PFSK-1 (cell line): ENCODE measurements at regions not wholly inside any gene's neighbourhood (a gene's known extent, or its start where the extent isn't known, plus 50 kb on each side); places are given as distances from the start of the nearest gene placed in this dataset.

Experiments used
- FOXP2 ChIP-seq: optimal IDR thresholded peaks from 2 replicates; pipeline ENCODE3; 2011; ENCODE audit warnings: borderline replicate concordance, control low read depth, inconsistent platforms; ENCODE audit not compliant: insufficient read depth; ENCODE audit errors: extremely low read length, extremely low read depth
- POLR2AphosphoS5 ChIP-seq: IDR thresholded peaks from 2 replicates; pipeline ENCODE4 v1.6.1; 2012; ENCODE audit warnings: low read depth, mild to moderate bottlenecking, control low read depth, low read length, moderate library complexity
- SIN3A ChIP-seq: IDR thresholded peaks from 2 replicates; pipeline ENCODE4 v1.6.1; 2012; ENCODE audit warnings: mild to moderate bottlenecking, low read length, moderate library complexity, borderline replicate concordance; ENCODE audit not compliant: insufficient read depth
- TAF1 ChIP-seq: IDR thresholded peaks from 2 replicates; pipeline ENCODE4 v1.6.1; 2012; ENCODE audit warnings: low read length, control low read depth, borderline replicate concordance; ENCODE audit not compliant: insufficient read depth
- TF ChIP-seq, protein P1 (sequence below), 2 experiments: IDR thresholded peaks; 2 replicates each; pipeline versions ENCODE4 v1.6.1 to v1.8.0; 2011 to 2012; ENCODE audit warnings: low read depth in 2 of 2, low read length in 2 of 2, control low read depth in 1 of 2, inconsistent platforms in 1 of 2, mild to moderate bottlenecking in 1 of 2, moderate library complexity in 1 of 2; ENCODE audit not compliant: insufficient read depth in 1 of 2

- no peak for TF ChIP-seq POLR2AphosphoS5
- TF ChIP-seq TAF1 = no peak
- TF ChIP-seq SIN3A = no peak
- no peak for TF ChIP-seq FOXP2
- TF ChIP-seq, protein P1, sequence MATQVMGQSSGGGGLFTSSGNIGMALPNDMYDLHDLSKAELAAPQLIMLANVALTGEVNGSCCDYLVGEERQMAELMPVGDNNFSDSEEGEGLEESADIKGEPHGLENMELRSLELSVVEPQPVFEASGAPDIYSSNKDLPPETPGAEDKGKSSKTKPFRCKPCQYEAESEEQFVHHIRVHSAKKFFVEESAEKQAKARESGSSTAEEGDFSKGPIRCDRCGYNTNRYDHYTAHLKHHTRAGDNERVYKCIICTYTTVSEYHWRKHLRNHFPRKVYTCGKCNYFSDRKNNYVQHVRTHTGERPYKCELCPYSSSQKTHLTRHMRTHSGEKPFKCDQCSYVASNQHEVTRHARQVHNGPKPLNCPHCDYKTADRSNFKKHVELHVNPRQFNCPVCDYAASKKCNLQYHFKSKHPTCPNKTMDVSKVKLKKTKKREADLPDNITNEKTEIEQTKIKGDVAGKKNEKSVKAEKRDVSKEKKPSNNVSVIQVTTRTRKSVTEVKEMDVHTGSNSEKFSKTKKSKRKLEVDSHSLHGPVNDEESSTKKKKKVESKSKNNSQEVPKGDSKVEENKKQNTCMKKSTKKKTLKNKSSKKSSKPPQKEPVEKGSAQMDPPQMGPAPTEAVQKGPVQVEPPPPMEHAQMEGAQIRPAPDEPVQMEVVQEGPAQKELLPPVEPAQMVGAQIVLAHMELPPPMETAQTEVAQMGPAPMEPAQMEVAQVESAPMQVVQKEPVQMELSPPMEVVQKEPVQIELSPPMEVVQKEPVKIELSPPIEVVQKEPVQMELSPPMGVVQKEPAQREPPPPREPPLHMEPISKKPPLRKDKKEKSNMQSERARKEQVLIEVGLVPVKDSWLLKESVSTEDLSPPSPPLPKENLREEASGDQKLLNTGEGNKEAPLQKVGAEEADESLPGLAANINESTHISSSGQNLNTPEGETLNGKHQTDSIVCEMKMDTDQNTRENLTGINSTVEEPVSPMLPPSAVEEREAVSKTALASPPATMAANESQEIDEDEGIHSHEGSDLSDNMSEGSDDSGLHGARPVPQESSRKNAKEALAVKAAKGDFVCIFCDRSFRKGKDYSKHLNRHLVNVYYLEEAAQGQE (IDR thresholded peaks at IDR 0.05; ENCODE audit: insufficient read depth in 1 of 2, low read depth in 2 of 2, low read length in 2 of 2) = no peak
These were observed 249.3 kb upstream of the DIPK2B start for GRCh38 chrX:45449982-45450381.

- TF ChIP-seq TAF1 (no peak), SIN3A (no peak), FOXP2 (no peak), POLR2AphosphoS5 (no peak)
- TF ChIP-seq, protein P1 (IDR thresholded peaks at IDR 0.05; ENCODE audit: insufficient read depth in 1 of 2, low read depth in 2 of 2, low read length in 2 of 2) = no peak
These were observed 247.3 kb upstream of the DIPK2B start for GRCh38 chrX:45447995-45448394.

GRCh38 chrX:45447331-45447730, 246.7 kb upstream of the DIPK2B start:
- TF ChIP-seq, protein P1 (IDR thresholded peaks at IDR 0.05; ENCODE audit: insufficient read depth in 1 of 2, low read depth in 2 of 2, low read length in 2 of 2) = no peak
- TF ChIP-seq SIN3A (no peak), POLR2AphosphoS5 (no peak), FOXP2 (no peak), TAF1 (no peak)

- TF ChIP-seq SIN3A (no peak), FOXP2 (no peak), TAF1 (no peak), POLR2AphosphoS5 (no peak)
- TF ChIP-seq, protein P1 (IDR thresholded peaks at IDR 0.05; ENCODE audit: insufficient read depth in 1 of 2, low read depth in 2 of 2, low read length in 2 of 2) = no peak
These were observed 245.2 kb upstream of the DIPK2B start for GRCh38 chrX:45445745-45446412.
